ENCODE measurements at regions not wholly inside any gene's neighbourhood (a gene's known extent, or its start where the extent isn't known, plus 50 kb on each side); places are given as distances from the start of the nearest gene placed in this dataset.

GRCh38 chr1:67965995-67966665 is 84.3 kb downstream of the DIRAS3 start:
- Histone ChIP-seq H3K4me3 (ENCODE audit: low read depth, low read length) (no peak overlapping the region), H3K36me3 (ENCODE audit: control insufficient read depth, insufficient read depth, low read length) (no peaks in the 10 kb centered on the region), H3K27me3 (ENCODE audit: control insufficient read depth, insufficient read depth, low read length) (no peaks in the 10 kb centered on the region)
- DNase-seq (ENCODE audit: low read depth) (no peak), FAIRE-seq (no peak)
- TF ChIP-seq CTCF (IDR thresholded peaks at IDR 0.05; ENCODE audit: insufficient read depth, low read length, severe bottlenecking): no peak

GRCh38 chr1:67963263-67963662 is 87.2 kb downstream of the DIRAS3 start:
- FAIRE-seq (no peak), DNase-seq (ENCODE audit: low read depth) (no peak)
- Histone ChIP-seq H3K27me3 (ENCODE audit: control insufficient read depth, insufficient read depth, low read length) (no peaks in the 10 kb centered on the region), H3K4me3 (ENCODE audit: low read depth, low read length) (no peak overlapping the region), H3K36me3 (ENCODE audit: control insufficient read depth, insufficient read depth, low read length) (no peaks in the 10 kb centered on the region)
- no peak for TF ChIP-seq CTCF (IDR thresholded peaks at IDR 0.05; ENCODE audit: insufficient read depth, low read length, severe bottlenecking)

- FAIRE-seq (no peak), DNase-seq (ENCODE audit: low read depth) (no peak)
- no peak for TF ChIP-seq CTCF (IDR thresholded peaks at IDR 0.05; ENCODE audit: insufficient read depth, low read length, severe bottlenecking)
- H3K27me3 ChIP-seq (ENCODE audit: control insufficient read depth, insufficient read depth, low read length): no peaks in the 10 kb centered on the region
- no peak overlapping the region for H3K4me3 ChIP-seq (ENCODE audit: low read depth, low read length)
- H3K36me3 ChIP-seq (ENCODE audit: control insufficient read depth, insufficient read depth, low read length): no peaks in the 10 kb centered on the region
These were observed 89.7 kb downstream of the DIRAS3 start for GRCh38 chr1:67960766-67961165.

GRCh38 chr1:67958472-67958871 is 92.0 kb downstream of the DIRAS3 start:
- no peak for FAIRE-seq

GRCh38 chr1:67957066-67957465 is 93.4 kb downstream of the DIRAS3 start:
- Histone ChIP-seq H3K4me3 (ENCODE audit: low read depth, low read length) (no peak overlapping the region), H3K36me3 (ENCODE audit: control insufficient read depth, insufficient read depth, low read length) (no peaks in the 10 kb centered on the region), H3K27me3 (ENCODE audit: control insufficient read depth, insufficient read depth, low read length) (no peaks in the 10 kb centered on the region)
- no peak for TF ChIP-seq CTCF (IDR thresholded peaks at IDR 0.05; ENCODE audit: insufficient read depth, low read length, severe bottlenecking)
- DNase-seq (ENCODE audit: low read depth) (no peak), FAIRE-seq (no peak)

More at GRCh38 chr1:67958472-67958871, 92.0 kb downstream of the DIRAS3 start:
- Histone ChIP-seq H3K27me3 (ENCODE audit: control insufficient read depth, insufficient read depth, low read length) (no peaks in the 10 kb centered on the region), H3K4me3 (ENCODE audit: low read depth, low read length) (no peak overlapping the region), H3K36me3 (ENCODE audit: control insufficient read depth, insufficient read depth, low read length) (no peaks in the 10 kb centered on the region)
- DNase-seq (ENCODE audit: low read depth): no peak
- no peak for TF ChIP-seq CTCF (IDR thresholded peaks at IDR 0.05; ENCODE audit: insufficient read depth, low read length, severe bottlenecking)

GRCh38 chr1:67956116-67956515 is 94.3 kb downstream of the DIRAS3 start:
- DNase-seq (ENCODE audit: low read depth) (peak; percentile 26), FAIRE-seq (no peak)
- Histone ChIP-seq H3K4me3 (ENCODE audit: low read depth, low read length) (no peak overlapping the region), H3K36me3 (ENCODE audit: control insufficient read depth, insufficient read depth, low read length) (no peaks in the 10 kb centered on the region), H3K27me3 (ENCODE audit: control insufficient read depth, insufficient read depth, low read length) (peaks cover under 1% of the 10 kb centered on the region)
- TF ChIP-seq CTCF (IDR thresholded peaks at IDR 0.05; ENCODE audit: insufficient read depth, low read length, severe bottlenecking): no peak

All from bronchial epithelial cell (primary cell).